H1 (cell line): ENCODE measurements at regions not wholly inside any gene's neighbourhood (a gene's known extent, or its start where the extent isn't known, plus 50 kb on each side); places are given as distances from the start of the nearest gene placed in this dataset.

ENCODE experiments used
- CTCF ChIA-PET: fragments of 300-600 bp; sonication (Branson Sonifier 250); formaldehyde crosslinking; loops from one replicate; lab custom pipeline; 2021; ENCODE audit not compliant: partially characterized antibody; lab: Charles Lee
- POLR2A ChIA-PET: fragments of 300-600 bp; sonication (Branson Sonifier 250); formaldehyde crosslinking; loops from one replicate; lab custom pipeline; 2021; ENCODE audit warnings: inconsistent platforms; ENCODE audit not compliant: partially characterized antibody; lab: Charles Lee
- DNase-seq, 2 experiments: peaks; one replicate each; pipeline versions ENCODE4 v3.0.0 to v3.0.0-alpha.2; 2010 to 2022; ENCODE audit warnings: low spot score in 2 of 2, low read depth in 1 of 2, mixed read lengths in 1 of 2
- FAIRE-seq: peaks from 2 replicates; lab custom pipeline; 2011; peaks lifted over from hg19 to GRCh38; lab: Jason Lieb, UNC
- H2AFZ ChIP-seq: 2 replicates; pipeline ENCODE4 v1.8.1; 2012; ENCODE audit warnings: low read length, inconsistent platforms
- H2AK5ac ChIP-seq: 2 replicates; pipeline ENCODE4 v1.6.1; 2013; ENCODE audit warnings: low read depth, low read length
- H2BK120ac ChIP-seq: replicated peaks from 2 replicates; pipeline ENCODE3; 2013; ENCODE audit warnings: low read depth, low read length, inconsistent platforms
- H2BK12ac ChIP-seq: 2 replicates; pipeline ENCODE4 v1.6.1; 2013; ENCODE audit warnings: low read depth, low read length
- H2BK15ac ChIP-seq: 2 replicates; pipeline ENCODE4 v1.6.1; 2013; ENCODE audit warnings: low read length
- H2BK20ac ChIP-seq: 2 replicates; pipeline ENCODE4 v1.6.1; 2013; ENCODE audit warnings: low read length
- H2BK5ac ChIP-seq: 2 replicates; pipeline ENCODE4 v1.6.1; 2013; ENCODE audit warnings: low read depth, low read length
- H3K14ac ChIP-seq: 2 replicates; pipeline ENCODE4 v1.6.1; 2013; ENCODE audit warnings: inconsistent platforms; ENCODE audit not compliant: insufficient read length
- H3K18ac ChIP-seq: 2 replicates; pipeline ENCODE4 v1.6.1; 2013; ENCODE audit warnings: low read length; ENCODE audit errors: extremely low read depth
- H3K23ac ChIP-seq: 2 replicates; pipeline ENCODE4 v1.6.1; 2013; ENCODE audit warnings: inconsistent platforms; ENCODE audit not compliant: insufficient read length
- H3K23me2 ChIP-seq: 2 replicates; pipeline ENCODE4 v1.6.1; 2013; ENCODE audit warnings: low read depth, low read length
- H3K27ac ChIP-seq: 2 replicates; pipeline ENCODE4 v1.6.1; 2011; ENCODE audit warnings: low read depth, low read length, inconsistent platforms
- H3K27me3 ChIP-seq, 4 experiments: replicated peaks in 1 of 4; 1 replicate in 1 of 4; 2 replicates in 3 of 4; pipeline versions ENCODE4 v1.6.1 to v1.8.1; 2011 to 2013; ENCODE audit warnings: low read length in 3 of 4, mild to moderate bottlenecking in 3 of 4, inconsistent platforms in 2 of 4, mixed read lengths in 2 of 4, moderate library complexity in 1 of 4; ENCODE audit not compliant: control insufficient read depth in 3 of 4, insufficient read depth in 3 of 4; ENCODE audit errors: extremely low read depth in 1 of 4
- H3K36me3 ChIP-seq, 4 experiments: 2 replicates each; pipeline versions ENCODE4 v1.6.1 to v1.8.1; 2011 to 2013; ENCODE audit warnings: mild to moderate bottlenecking in 4 of 4, low read length in 3 of 4, moderate library complexity in 2 of 4, control low read depth in 1 of 4, inconsistent platforms in 1 of 4; ENCODE audit not compliant: insufficient read depth in 4 of 4, control insufficient read depth in 2 of 4
- H3K4ac ChIP-seq: replicated peaks from 2 replicates; pipeline ENCODE3; 2013; ENCODE audit warnings: low read length, low read depth, mixed read lengths, inconsistent platforms; ENCODE audit not compliant: insufficient read length
- H3K4me1 ChIP-seq, 4 experiments: replicated peaks in 1 of 4; 1 replicate in 1 of 4; 2 replicates in 3 of 4; pipeline versions ENCODE4 v1.6.1 to v1.8.1; 2011 to 2013; ENCODE audit warnings: low read length in 3 of 4, inconsistent platforms in 2 of 4, mixed read lengths in 1 of 4; ENCODE audit not compliant: insufficient read depth in 4 of 4, control insufficient read depth in 3 of 4
- H3K4me2 ChIP-seq, 2 experiments: 2 replicates each; pipeline versions ENCODE4 v1.6.1 to v1.8.1; 2011 to 2013; ENCODE audit warnings: low read depth in 2 of 2, low read length in 2 of 2, control low read depth in 1 of 2, inconsistent platforms in 1 of 2, mild to moderate bottlenecking in 1 of 2; ENCODE audit not compliant: insufficient read depth in 1 of 2
- H3K4me3 ChIP-seq, 4 experiments: fragments of 200-600, 300-600 bp in 1 of 4; sonication (generic), shearing (Covaris generic), sonication (Bioruptor Twin) in 1 of 4; 2 replicates each; pipeline versions ENCODE4 v1.5.1 to v1.8.1; 2011 to 2016; ENCODE audit warnings: low read length in 4 of 4, low read depth in 3 of 4, control low read depth in 2 of 4, inconsistent platforms in 2 of 4, mild to moderate bottlenecking in 2 of 4, mixed read lengths in 1 of 4, moderate library complexity in 1 of 4; ENCODE audit not compliant: insufficient read depth in 2 of 4; ENCODE audit errors: extremely low read depth in 1 of 4
- H3K56ac ChIP-seq: replicated peaks from 2 replicates; pipeline ENCODE3; 2013; ENCODE audit warnings: low read depth, mild to moderate bottlenecking, mixed read lengths, low read length, inconsistent platforms; ENCODE audit not compliant: insufficient read length
- H3K79me1 ChIP-seq: 2 replicates; pipeline ENCODE4 v1.6.1; 2013; ENCODE audit warnings: low read depth, low read length, control low read depth
- H3K79me2 ChIP-seq, 2 experiments: 2 replicates each; pipeline versions ENCODE4 v1.6.1 to v1.8.1; 2012 to 2013; ENCODE audit warnings: low read length in 2 of 2, mild to moderate bottlenecking in 2 of 2, inconsistent platforms in 1 of 2; ENCODE audit not compliant: insufficient read depth in 2 of 2, control insufficient read depth in 1 of 2
- H3K9ac ChIP-seq, 4 experiments: replicated peaks in 1 of 4; 1 replicate in 1 of 4; 2 replicates in 3 of 4; pipeline versions ENCODE4 v1.6.1 to v1.8.1; 2011 to 2013; ENCODE audit warnings: low read depth in 3 of 4, low read length in 3 of 4, control low read depth in 2 of 4, mild to moderate bottlenecking in 2 of 4, moderate library complexity in 2 of 4, inconsistent platforms in 1 of 4; ENCODE audit errors: extremely low read depth in 1 of 4
- H3K9me3 ChIP-seq, 2 experiments: 2 replicates each; pipeline versions ENCODE4 v1.6.1 to v1.8.1; 2012 to 2013; ENCODE audit warnings: mild to moderate bottlenecking in 2 of 2, moderate library complexity in 2 of 2, control low read depth in 1 of 2, inconsistent platforms in 1 of 2, low read depth in 1 of 2, low read length in 1 of 2, mixed read lengths in 1 of 2; ENCODE audit not compliant: insufficient read depth in 2 of 2
- H4K20me1 ChIP-seq, 2 experiments: replicated peaks in 1 of 2; 2 replicates each; pipeline versions ENCODE3 to v1.8.1; 2011 to 2013; ENCODE audit warnings: inconsistent platforms in 2 of 2, low read length in 2 of 2, mild to moderate bottlenecking in 1 of 2; ENCODE audit not compliant: insufficient read depth in 2 of 2, control insufficient read depth in 1 of 2
- H4K5ac ChIP-seq: 2 replicates; pipeline ENCODE4 v1.6.1; 2013; ENCODE audit warnings: low read length, low read depth, mixed read lengths, inconsistent platforms; ENCODE audit not compliant: insufficient read length
- H4K8ac ChIP-seq: 2 replicates; pipeline ENCODE4 v1.8.0; 2013; ENCODE audit warnings: mild to moderate bottlenecking, moderate library complexity, low read length, inconsistent platforms; ENCODE audit not compliant: insufficient read depth; ENCODE audit errors: extremely low read depth
- H4K91ac ChIP-seq: replicated peaks from 2 replicates; pipeline ENCODE3; 2013; ENCODE audit warnings: low read length, mixed read lengths, inconsistent platforms; ENCODE audit not compliant: insufficient read length
- BRCA1 ChIP-seq: IDR thresholded peaks from 2 replicates; pipeline ENCODE4 v1.6.1; 2012; ENCODE audit warnings: low read depth, low read length, improper control_type of control experiment
- CHD1 ChIP-seq: IDR thresholded peaks from 2 replicates; pipeline ENCODE4 v1.6.1; 2012; ENCODE audit warnings: low read depth, low read length, improper control_type of control experiment
- EZH2 ChIP-seq: fragments of 200-600 bp; sonication (generic); IDR thresholded peaks from 2 replicates; pipeline ENCODE4 v1.7.1; 2012; ENCODE audit warnings: low read depth, mild to moderate bottlenecking, moderate library complexity, low read length, inconsistent platforms; ENCODE audit not compliant: severe bottlenecking
- GABPA ChIP-seq: IDR thresholded peaks from 2 replicates; pipeline ENCODE4 v1.6.1; 2011; ENCODE audit warnings: mild to moderate bottlenecking, low read length, moderate library complexity, borderline replicate concordance; ENCODE audit not compliant: insufficient read depth
- GTF2F1 ChIP-seq: IDR thresholded peaks from 2 replicates; pipeline ENCODE4 v1.6.1; 2012; ENCODE audit warnings: low read depth, low read length, improper control_type of control experiment, borderline replicate concordance
- HDAC2 ChIP-seq, 2 experiments: fragments of 300-600 bp in 1 of 2; sonication (generic) in 1 of 2; IDR thresholded peaks; 2 replicates each; pipeline ENCODE4 v1.6.1; 2011 to 2012; ENCODE audit warnings: low read depth in 2 of 2, low read length in 2 of 2, mild to moderate bottlenecking in 2 of 2, moderate library complexity in 2 of 2, borderline replicate concordance in 1 of 2, inconsistent platforms in 1 of 2
- HDAC6 ChIP-seq: IDR thresholded peaks from one replicate; pipeline ENCODE4 v1.7.1; 2012; ENCODE audit warnings: low read depth, mild to moderate bottlenecking, inconsistent platforms, low read length, moderate library complexity
- NRF1 ChIP-seq: IDR thresholded peaks from 2 replicates; pipeline ENCODE4 v1.6.1; 2011; ENCODE audit warnings: mild to moderate bottlenecking, low read depth, low read length, improper control_type of control experiment
- RFX5 ChIP-seq: IDR thresholded peaks from 2 replicates; pipeline ENCODE4 v1.6.1; 2011; ENCODE audit warnings: low read depth, low read length, improper control_type of control experiment, borderline replicate concordance
- RXRA ChIP-seq: IDR thresholded peaks from 2 replicates; pipeline ENCODE4 v1.6.1; 2011; ENCODE audit warnings: low read depth, mild to moderate bottlenecking, low read length, moderate library complexity; ENCODE audit not compliant: insufficient read depth
- SAP30 ChIP-seq: fragments of 300-600 bp; sonication (generic); IDR thresholded peaks from 2 replicates; pipeline ENCODE4 v1.7.1; 2012; ENCODE audit warnings: low read length, moderate library complexity, mild to moderate bottlenecking, inconsistent platforms; ENCODE audit not compliant: insufficient read depth, insufficient replicate concordance
- SP4 ChIP-seq: IDR thresholded peaks from 2 replicates; pipeline ENCODE4 v1.6.1; 2012; ENCODE audit warnings: low read length, inconsistent platforms
- SUZ12 ChIP-seq: fragments of 200-600 bp; sonication (generic); IDR thresholded peaks from 2 replicates; pipeline ENCODE4 v1.6.1; 2012; ENCODE audit warnings: mild to moderate bottlenecking, inconsistent platforms, low read length, moderate library complexity, mixed read lengths
- TAF1 ChIP-seq: IDR thresholded peaks from 2 replicates; pipeline ENCODE4 v1.6.1; 2011; ENCODE audit warnings: mild to moderate bottlenecking, low read depth, low read length
- TEAD4 ChIP-seq: IDR thresholded peaks from 2 replicates; pipeline ENCODE4 v1.6.1; 2012; ENCODE audit warnings: low read depth, low read length, inconsistent platforms, mixed read lengths
- ZNF274 ChIP-seq: IDR thresholded peaks from 2 replicates; pipeline ENCODE4 v1.7.0; 2012; ENCODE audit warnings: low read length, borderline replicate concordance; ENCODE audit errors: extremely low read depth
- WGBS, 2 experiments: shearing (Covaris generic) in 1 of 2; methylation state at CpG; one replicate each; pipeline versions ENCODE4 v1.1.6 to v1.1.7; 2013 to 2015; ENCODE audit warnings: low lambda C conversion rate in 2 of 2, mixed read lengths in 2 of 2, inconsistent platforms in 1 of 2, low coverage in 1 of 2, missing lambda C conversion rate in 1 of 2; ENCODE audit not compliant: insufficient replicate concordance in 2 of 2, insufficient coverage in 1 of 2, insufficient read length in 1 of 2; ENCODE audit errors: extremely low coverage in 1 of 2, missing lambda C conversion rate in 1 of 2; 5-methylcytosine and 5-hydroxymethylcytosine counted together

GRCh38 chr1:87575528-87575927 lies 246.8 kb downstream of the LMO4 start:
- no peaks in the 10 kb centered on the region for H3K9me3 ChIP-seq
- H2AK5ac ChIP-seq = no peak overlapping the region
- no peak overlapping the region for H2BK5ac ChIP-seq
- H3K36me3 ChIP-seq = no peaks in the 10 kb centered on the region
- no peak overlapping the region for H3K9ac ChIP-seq
- H3K79me1 ChIP-seq = no peaks in the 10 kb centered on the region
- H3K18ac ChIP-seq = no peak overlapping the region
- WGBS, 2 experiments = 93% methylated on average over 3 of the region's 3 CpGs; no CpG with 5 or more reads in 1 of the 2 experiments
- no peak overlapping the region for H2BK15ac ChIP-seq
- no peak overlapping the region for H2BK12ac ChIP-seq
- H4K20me1 ChIP-seq = no peaks in the 10 kb centered on the region
- H3K4me1 ChIP-seq = no peaks in the 10 kb centered on the region
- no peak overlapping the region for H3K56ac ChIP-seq
- H3K14ac ChIP-seq = no peak overlapping the region
- H3K4ac ChIP-seq = no peak overlapping the region
- CTCF ChIA-PET = no interaction called here
- H2BK120ac ChIP-seq = no peak overlapping the region
- no peak overlapping the region for H3K4me2 ChIP-seq
- no peak overlapping the region for H2AFZ ChIP-seq
- no peak overlapping the region for H4K91ac ChIP-seq
- no peaks in the 10 kb centered on the region for H3K23me2 ChIP-seq
- POLR2A ChIA-PET = no interaction called here
- H3K4me3 ChIP-seq = no peak overlapping the region
- H3K27me3 ChIP-seq = no peaks in the 10 kb centered on the region
- DNase-seq = no peak
- H4K8ac ChIP-seq = no peak overlapping the region
- H3K27ac ChIP-seq = no peak overlapping the region
- no peak overlapping the region for H3K23ac ChIP-seq
- H4K5ac ChIP-seq = no peak overlapping the region
- FAIRE-seq = no peak
- H2BK20ac ChIP-seq = no peak overlapping the region
- H3K79me2 ChIP-seq = no peaks in the 10 kb centered on the region
- TF ChIP-seq HDAC6 (no peak), CHD1 (no peak), RFX5 (no peak), RXRA (no peak), EZH2 (no peak), ZNF274 (no peak), SP4 (no peak), GABPA (no peak), NRF1 (no peak), TAF1 (no peak), GTF2F1 (no peak), SUZ12 (no peak), SAP30 (no peak), TEAD4 (no peak), HDAC2 (IDR thresholded peaks at IDR 0.05; ENCODE audit: borderline replicate concordance in 1 of 2, low read depth in 2 of 2, low read length in 2 of 2) (no peak), BRCA1 (no peak)
